AG04449 (cell line): ENCODE measurements at regions not wholly inside any gene's neighbourhood (a gene's known extent, or its start where the extent isn't known, plus 50 kb on each side); places are given as distances from the start of the nearest gene placed in this dataset.

Source experiments
- CTCF ChIA-PET: fragments of 350-600 bp; formaldehyde crosslinking; extraction: SDS; loops from one replicate; lab custom pipeline; 2021; ENCODE audit warnings: antibody characterized with exemption; lab: Yijun Ruan, JAX
- POLR2A ChIA-PET: fragments of 400-600, 350-600 bp; formaldehyde crosslinking; extraction: SDS; loops from one replicate; lab custom pipeline; 2020; ENCODE audit warnings: antibody characterized with exemption, inconsistent platforms; lab: Yijun Ruan, JAX
- DNase-seq: peaks from one replicate; pipeline ENCODE4 v3.0.0-alpha.2; 2010; ENCODE audit warnings: low read depth, low spot score
- H3K4me3 ChIP-seq: 2 replicates; pipeline ENCODE4 v1.5.1; 2011; ENCODE audit warnings: low read depth, mild to moderate bottlenecking, control low read depth, low read length
- TF ChIP-seq, protein P1 (sequence below): IDR thresholded peaks from one replicate; pipeline ENCODE4 v1.5.1; 2011; ENCODE audit warnings: mild to moderate bottlenecking, moderate library complexity, low read length, control low read depth, inconsistent platforms; ENCODE audit not compliant: insufficient read depth; ENCODE audit errors: missing control alignments

DNA sequence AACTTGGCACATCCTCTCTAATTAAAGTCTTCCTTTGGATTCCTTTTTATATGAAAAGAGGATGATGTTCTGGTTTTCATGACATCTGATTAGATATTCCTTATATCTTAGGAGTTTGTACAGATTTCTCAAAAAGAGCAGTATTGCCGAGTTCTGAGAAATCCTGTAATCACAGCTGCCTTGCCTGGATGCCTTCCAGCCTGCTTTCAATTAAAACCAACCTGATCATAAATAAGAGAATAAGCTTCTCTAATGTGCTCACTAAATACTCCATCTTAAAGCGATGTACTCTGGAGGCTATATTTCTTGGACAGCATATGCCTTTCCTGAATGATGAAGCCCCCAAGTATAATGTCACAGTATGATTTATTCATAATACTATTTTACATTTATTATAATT is 1203.8 kb upstream of the PIK3C3 start:
- DNase-seq: no peak
- H3K4me3 ChIP-seq: no peak overlapping the region
- TF ChIP-seq, protein P1, sequence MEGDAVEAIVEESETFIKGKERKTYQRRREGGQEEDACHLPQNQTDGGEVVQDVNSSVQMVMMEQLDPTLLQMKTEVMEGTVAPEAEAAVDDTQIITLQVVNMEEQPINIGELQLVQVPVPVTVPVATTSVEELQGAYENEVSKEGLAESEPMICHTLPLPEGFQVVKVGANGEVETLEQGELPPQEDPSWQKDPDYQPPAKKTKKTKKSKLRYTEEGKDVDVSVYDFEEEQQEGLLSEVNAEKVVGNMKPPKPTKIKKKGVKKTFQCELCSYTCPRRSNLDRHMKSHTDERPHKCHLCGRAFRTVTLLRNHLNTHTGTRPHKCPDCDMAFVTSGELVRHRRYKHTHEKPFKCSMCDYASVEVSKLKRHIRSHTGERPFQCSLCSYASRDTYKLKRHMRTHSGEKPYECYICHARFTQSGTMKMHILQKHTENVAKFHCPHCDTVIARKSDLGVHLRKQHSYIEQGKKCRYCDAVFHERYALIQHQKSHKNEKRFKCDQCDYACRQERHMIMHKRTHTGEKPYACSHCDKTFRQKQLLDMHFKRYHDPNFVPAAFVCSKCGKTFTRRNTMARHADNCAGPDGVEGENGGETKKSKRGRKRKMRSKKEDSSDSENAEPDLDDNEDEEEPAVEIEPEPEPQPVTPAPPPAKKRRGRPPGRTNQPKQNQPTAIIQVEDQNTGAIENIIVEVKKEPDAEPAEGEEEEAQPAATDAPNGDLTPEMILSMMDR: no peak
- ChIA-PET CTCF (no interaction called here), POLR2A (no interaction called here)

DNA sequence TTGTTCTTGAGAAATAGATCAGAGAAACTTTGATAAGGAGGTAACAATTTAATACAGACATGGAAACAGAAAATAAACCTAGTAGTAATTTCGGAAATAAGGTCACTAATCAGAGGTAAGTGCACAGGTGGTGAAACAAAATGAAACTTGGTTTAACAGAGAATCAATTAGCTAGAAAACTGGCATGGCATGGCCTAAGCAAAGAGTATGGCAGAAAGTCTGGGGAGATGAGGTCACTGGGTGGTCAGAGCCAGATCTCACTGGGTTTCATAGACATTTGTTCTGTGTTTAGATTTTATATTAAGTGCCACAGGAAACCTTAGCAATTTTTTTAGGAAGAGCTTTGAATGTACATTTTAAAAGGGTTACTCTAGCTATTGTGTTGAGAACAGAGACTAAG is 1216.0 kb upstream of the PIK3C3 start:
- TF ChIP-seq, protein P1: no peak
- no peak overlapping the region for H3K4me3 ChIP-seq
- POLR2A ChIA-PET: no interaction called here
- no peak for DNase-seq
- CTCF ChIA-PET: no interaction called here

GRCh38 chr18:40738321-40738880 is 1216.6 kb upstream of the PIK3C3 start:
- POLR2A ChIA-PET: no interaction called here
- TF ChIP-seq, protein P1: no peak
- no peak overlapping the region for H3K4me3 ChIP-seq

GRCh38 chr18:40708726-40709125 is 1246.3 kb upstream of the PIK3C3 start:
- no peak overlapping the region for H3K4me3 ChIP-seq
- ChIA-PET CTCF (no interaction called here), POLR2A (no interaction called here)
- DNase-seq: no peak
- TF ChIP-seq, protein P1: no peak

More at GRCh38 chr18:40738321-40738880, 1216.6 kb upstream of the PIK3C3 start:
- CTCF ChIA-PET: no interaction called here
- DNase-seq: no peak

DNA sequence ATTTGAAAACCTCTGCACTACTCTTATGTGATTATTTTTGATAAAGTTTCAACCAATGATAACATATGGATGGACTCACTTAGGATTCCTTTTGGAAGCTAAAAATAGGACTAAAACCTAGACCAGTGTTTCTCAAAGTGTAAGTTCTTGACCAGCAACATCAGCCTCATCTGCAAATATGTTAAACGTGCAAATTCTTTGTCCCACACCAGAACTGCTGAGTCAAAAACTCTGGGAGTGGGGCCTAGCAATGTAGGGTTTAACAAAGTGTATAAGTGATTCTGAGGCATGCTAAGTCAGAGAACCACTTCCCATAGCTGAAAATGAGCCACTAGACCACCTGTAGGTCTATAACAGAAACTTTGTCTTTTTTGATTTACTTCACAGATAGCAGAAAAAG is 1247.2 kb upstream of the PIK3C3 start:
- no peak overlapping the region for H3K4me3 ChIP-seq
- ChIA-PET POLR2A (no interaction called here), CTCF (interaction anchor here (0.5 kb wide), 1 partner anchor 258 kb away, joined by 3 read pairs; no protein-coding TSS in a partner anchor)
- DNase-seq: no peak
- TF ChIP-seq, protein P1: no peak

DNA sequence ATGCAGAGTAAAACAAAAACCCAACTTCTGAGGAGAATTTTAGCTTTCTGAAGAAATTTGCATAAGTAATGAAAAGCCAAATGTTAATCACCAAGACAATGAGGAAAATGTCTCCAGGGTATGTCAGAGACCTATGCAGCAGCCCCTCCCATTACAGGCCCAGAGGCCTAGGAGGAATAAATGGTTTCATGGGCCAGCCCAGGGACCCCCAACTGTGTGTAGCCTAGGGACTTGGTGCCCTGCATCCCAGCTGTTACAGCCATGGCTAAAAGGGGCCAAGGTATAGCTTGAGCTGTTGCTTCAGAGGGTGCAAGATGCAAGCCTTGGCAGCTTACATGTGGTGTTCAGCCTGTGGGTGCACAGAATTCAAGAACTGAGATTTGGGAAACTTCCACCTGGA is 1256.9 kb upstream of the PIK3C3 start:
- DNase-seq: no peak
- ChIA-PET CTCF (no interaction called here), POLR2A (no interaction called here)
- TF ChIP-seq, protein P1: no peak
- H3K4me3 ChIP-seq: no peak overlapping the region
